Neutrophil (primary cell): ENCODE measurements at regions not wholly inside any gene's neighbourhood (a gene's known extent, or its start where the extent isn't known, plus 50 kb on each side); places are given as distances from the start of the nearest gene placed in this dataset.

Experiments used
- H3K27ac ChIP-seq: fragments of 200-600 bp; sonication (generic); 2 replicates; pipeline ENCODE4 v1.5.1; 2016; ENCODE audit warnings: mild to moderate bottlenecking, moderate library complexity
- H3K27me3 ChIP-seq: fragments of 200-600 bp; sonication (generic); 2 replicates; pipeline ENCODE4 v1.6.0; 2016; ENCODE audit warnings: mild to moderate bottlenecking
- H3K36me3 ChIP-seq: fragments of 200-600 bp; sonication (generic); 2 replicates; pipeline ENCODE4 v1.5.1; 2017
- H3K4me1 ChIP-seq, 2 experiments: fragments of 200-600 bp in 1 of 2; sonication (generic) in 1 of 2; 1 replicate in 1 of 2; 2 replicates in 1 of 2; pipeline versions ENCODE4 v1.5.1 to v1.6.1; 2013 to 2016; ENCODE audit warnings: low read depth in 1 of 2, low read length in 1 of 2, mild to moderate bottlenecking in 1 of 2, moderate library complexity in 1 of 2; ENCODE audit not compliant: control insufficient read depth in 1 of 2, insufficient read depth in 1 of 2
- H3K4me3 ChIP-seq, 2 experiments: fragments of 200-600 bp in 1 of 2; sonication (generic) in 1 of 2; 1 replicate in 1 of 2; 2 replicates in 1 of 2; pipeline ENCODE4 v1.5.1; 2013 to 2016; ENCODE audit warnings: low read depth in 1 of 2, low read length in 1 of 2, mild to moderate bottlenecking in 1 of 2, moderate library complexity in 1 of 2
- H3K9me3 ChIP-seq: fragments of 200-600 bp; sonication (generic); 2 replicates; pipeline ENCODE4 v1.5.1; 2016
- CTCF ChIP-seq: fragments of 200-600 bp; sonication (generic); IDR thresholded peaks from 2 replicates; pipeline ENCODE4 v1.5.1; 2016; ENCODE audit warnings: antibody characterized with exemption

- H3K4me3 ChIP-seq, result no peak overlapping the region
- H3K27me3 ChIP-seq, result no peaks in the 10 kb centered on the region
- H3K27ac ChIP-seq, result no peak overlapping the region
- TF ChIP-seq CTCF, result no peak
- H3K36me3 ChIP-seq, result no peaks in the 10 kb centered on the region
- H3K9me3 ChIP-seq, result no peaks in the 10 kb centered on the region
- H3K4me1 ChIP-seq, result no peaks in the 10 kb centered on the region
Measured at GRCh38 chr9:80144856-80145255, 573.1 kb downstream of the TLE4 start.

GRCh38 chr9:80144406-80144805, 572.6 kb downstream of the TLE4 start:
- Histone ChIP-seq H3K4me1 (no peaks in the 10 kb centered on the region), H3K36me3 (no peaks in the 10 kb centered on the region), H3K4me3 (no peak overlapping the region), H3K9me3 (no peaks in the 10 kb centered on the region), H3K27ac (no peak overlapping the region), H3K27me3 (no peaks in the 10 kb centered on the region)
- no peak for TF ChIP-seq CTCF

GRCh38 chr9:80143899-80144298, 572.1 kb downstream of the TLE4 start:
- H3K4me3 ChIP-seq, result no peak overlapping the region

GRCh38 chr9:80134487-80134886, 562.7 kb downstream of the TLE4 start:
- no peaks in the 10 kb centered on the region for H3K9me3 ChIP-seq
- no peaks in the 10 kb centered on the region for H3K4me1 ChIP-seq
- no peaks in the 10 kb centered on the region for H3K27me3 ChIP-seq
- no peak overlapping the region for H3K27ac ChIP-seq
- H3K36me3 ChIP-seq, result no peaks in the 10 kb centered on the region
- no peak for TF ChIP-seq CTCF
- H3K4me3 ChIP-seq, result no peak overlapping the region

More at GRCh38 chr9:80143899-80144298, 572.1 kb downstream of the TLE4 start:
- no peaks in the 10 kb centered on the region for H3K27me3 ChIP-seq
- H3K9me3 ChIP-seq, result no peaks in the 10 kb centered on the region
- no peaks in the 10 kb centered on the region for H3K36me3 ChIP-seq
- H3K27ac ChIP-seq, result no peak overlapping the region
- no peaks in the 10 kb centered on the region for H3K4me1 ChIP-seq
- TF ChIP-seq CTCF, result no peak

- no peaks in the 10 kb centered on the region for H3K9me3 ChIP-seq
- H3K4me3 ChIP-seq, result no peak overlapping the region
- no peaks in the 10 kb centered on the region for H3K27me3 ChIP-seq
- H3K27ac ChIP-seq, result no peak overlapping the region
- H3K4me1 ChIP-seq, result no peaks in the 10 kb centered on the region
- TF ChIP-seq CTCF, result no peak
- no peaks in the 10 kb centered on the region for H3K36me3 ChIP-seq
Measured at GRCh38 chr9:80131627-80132026, 559.9 kb downstream of the TLE4 start.

DNA sequence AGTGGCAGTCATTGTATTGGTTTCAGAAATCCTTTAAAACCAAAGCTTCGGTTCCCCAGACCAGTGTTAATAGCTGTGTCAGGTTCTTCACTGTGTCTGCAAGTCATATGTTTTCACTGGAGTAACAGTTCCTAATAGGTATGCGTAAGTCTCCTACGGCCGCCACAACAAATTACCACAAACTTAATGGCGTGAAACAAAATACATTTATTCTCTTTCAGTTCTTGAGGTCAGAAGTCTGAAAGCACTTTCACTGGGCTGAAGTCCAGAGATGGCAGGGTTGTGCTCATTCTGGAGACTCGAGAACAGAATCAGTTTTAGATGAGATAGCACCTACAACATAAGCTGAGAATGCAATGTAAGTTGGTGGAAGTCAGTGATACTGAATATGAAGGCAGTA, 556.2 kb downstream of the TLE4 start:
- Histone ChIP-seq H3K27ac (no peak overlapping the region), H3K4me3 (no peak overlapping the region), H3K27me3 (no peaks in the 10 kb centered on the region), H3K4me1 (no peaks in the 10 kb centered on the region), H3K36me3 (no peaks in the 10 kb centered on the region), H3K9me3 (no peaks in the 10 kb centered on the region)
- TF ChIP-seq CTCF, result no peak
